PFSK-1 (cell line): ENCODE measurements at regions not wholly inside any gene's neighbourhood (a gene's known extent, or its start where the extent isn't known, plus 50 kb on each side); places are given as distances from the start of the nearest gene placed in this dataset.

Experiments used
- FOXP2 ChIP-seq: optimal IDR thresholded peaks from 2 replicates; pipeline ENCODE3; 2011; ENCODE audit warnings: borderline replicate concordance, control low read depth, inconsistent platforms; ENCODE audit not compliant: insufficient read depth; ENCODE audit errors: extremely low read length, extremely low read depth
- POLR2AphosphoS5 ChIP-seq: IDR thresholded peaks from 2 replicates; pipeline ENCODE4 v1.6.1; 2012; ENCODE audit warnings: low read depth, mild to moderate bottlenecking, control low read depth, low read length, moderate library complexity
- SIN3A ChIP-seq: IDR thresholded peaks from 2 replicates; pipeline ENCODE4 v1.6.1; 2012; ENCODE audit warnings: mild to moderate bottlenecking, low read length, moderate library complexity, borderline replicate concordance; ENCODE audit not compliant: insufficient read depth
- TAF1 ChIP-seq: IDR thresholded peaks from 2 replicates; pipeline ENCODE4 v1.6.1; 2012; ENCODE audit warnings: low read length, control low read depth, borderline replicate concordance; ENCODE audit not compliant: insufficient read depth

DNA sequence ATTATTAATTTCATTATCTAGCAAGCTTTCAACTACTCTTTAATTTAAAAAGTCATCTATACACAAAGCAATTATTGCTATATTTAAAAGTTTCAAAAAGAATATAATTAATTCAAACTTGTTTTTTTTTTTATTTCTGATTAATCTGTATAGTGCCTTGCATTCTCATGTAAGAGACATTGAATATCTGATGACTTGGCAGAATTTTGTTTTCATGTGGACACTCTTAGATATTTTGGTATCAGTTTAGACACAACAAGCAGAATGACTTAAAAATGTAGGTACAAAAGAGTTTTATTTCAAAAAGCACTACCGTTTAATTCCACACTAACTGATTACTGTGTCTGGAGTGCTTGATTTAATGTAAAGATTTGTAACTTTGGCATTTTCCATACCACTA is 1129.6 kb downstream of the PDHA2 start:
- TF ChIP-seq TAF1 (no peak), POLR2AphosphoS5 (no peak), SIN3A (no peak), FOXP2 (no peak)
